Astrocyte (in vitro differentiated cells and primary cell): ENCODE measurements at regions not wholly inside any gene's neighbourhood (a gene's known extent, or its start where the extent isn't known, plus 50 kb on each side); places are given as distances from the start of the nearest gene placed in this dataset.

ENCODE experiments used
- DNase-seq: peaks from one replicate; pipeline ENCODE4 v3.0.0-alpha.2; 2010; ENCODE audit warnings: low read depth
- FAIRE-seq: peaks from 2 replicates; lab custom pipeline; 2011; peaks lifted over from hg19 to GRCh38; lab: Jason Lieb, UNC
- H2AFZ ChIP-seq: 2 replicates; pipeline ENCODE4 v1.6.0; 2012; ENCODE audit warnings: low read depth, low read length, inconsistent platforms
- H3K27ac ChIP-seq: 2 replicates; pipeline ENCODE4 v1.5.1; 2011; ENCODE audit warnings: low read depth, low read length, inconsistent platforms
- H3K27me3 ChIP-seq: 2 replicates; pipeline ENCODE4 v1.6.0; 2011; ENCODE audit warnings: low read length, inconsistent platforms; ENCODE audit not compliant: insufficient read depth
- H3K36me3 ChIP-seq: 2 replicates; pipeline ENCODE4 v1.5.1; 2011; ENCODE audit warnings: low read length, inconsistent platforms; ENCODE audit not compliant: insufficient read depth
- H3K4me1 ChIP-seq: 2 replicates; pipeline ENCODE4 v1.5.1; 2011; ENCODE audit warnings: low read length, inconsistent platforms; ENCODE audit not compliant: insufficient read depth
- H3K4me2 ChIP-seq: 2 replicates; pipeline ENCODE4 v1.6.0; 2012; ENCODE audit warnings: low read length, inconsistent platforms
- H3K4me3 ChIP-seq: 2 replicates; pipeline ENCODE4 v1.5.1; 2011; ENCODE audit warnings: low read depth, mild to moderate bottlenecking, low read length, inconsistent platforms; ENCODE audit not compliant: insufficient read depth
- H3K79me2 ChIP-seq: 2 replicates; pipeline ENCODE4 v1.6.0; 2012; ENCODE audit warnings: mild to moderate bottlenecking, low read length, inconsistent platforms; ENCODE audit not compliant: insufficient read depth
- H3K9ac ChIP-seq: 2 replicates; pipeline ENCODE4 v1.6.0; 2012; ENCODE audit warnings: mild to moderate bottlenecking, low read length, inconsistent platforms
- H3K9me3 ChIP-seq: 2 replicates; pipeline ENCODE4 v1.5.1; 2012; ENCODE audit warnings: low read depth, mild to moderate bottlenecking, low read length, inconsistent platforms; ENCODE audit not compliant: insufficient read depth
- H4K20me1 ChIP-seq: 2 replicates; pipeline ENCODE4 v1.6.0; 2012; ENCODE audit warnings: low read length, inconsistent platforms; ENCODE audit not compliant: insufficient read depth
- H3K27ac Mint-ChIP-seq: one replicate; pipeline ENCODE4 v1.8.0; 2021; ENCODE audit warnings: mild to moderate bottlenecking, mixed read lengths; ENCODE audit not compliant: unreplicated experiment
- H3K27me3 Mint-ChIP-seq: one replicate; pipeline ENCODE4 v1.8.0; 2021; ENCODE audit warnings: low read depth, mixed read lengths; ENCODE audit not compliant: unreplicated experiment
- H3K36me3 Mint-ChIP-seq: one replicate; pipeline ENCODE4 v1.8.0; 2021; ENCODE audit warnings: low read depth, mixed read lengths; ENCODE audit not compliant: unreplicated experiment
- H3K4me1 Mint-ChIP-seq: one replicate; pipeline ENCODE4 v1.8.0; 2021; ENCODE audit warnings: low read depth, mixed read lengths; ENCODE audit not compliant: unreplicated experiment
- H3K4me3 Mint-ChIP-seq: one replicate; pipeline ENCODE4 v1.8.0; 2021; ENCODE audit warnings: mild to moderate bottlenecking, moderate library complexity, mixed read lengths; ENCODE audit not compliant: unreplicated experiment
- H3K9me3 Mint-ChIP-seq: one replicate; pipeline ENCODE4 v1.8.0; 2021; ENCODE audit warnings: mild to moderate bottlenecking, mixed read lengths; ENCODE audit not compliant: unreplicated experiment
- CTCF ChIP-seq: IDR thresholded peaks from 2 replicates; pipeline ENCODE4 v1.5.1; 2011; ENCODE audit warnings: low read depth, mild to moderate bottlenecking, inconsistent platforms, low read length, moderate library complexity; ENCODE audit not compliant: insufficient read depth
- EZH2 ChIP-seq: IDR thresholded peaks from 2 replicates; pipeline ENCODE4 v1.6.1; 2012; ENCODE audit warnings: mild to moderate bottlenecking, low read length, inconsistent platforms; ENCODE audit not compliant: insufficient read depth

- Histone ChIP-seq H3K27me3 (no peaks in the 10 kb centered on the region), H3K4me2 (no peak overlapping the region), H4K20me1 (no peaks in the 10 kb centered on the region), H3K4me1 (no peaks in the 10 kb centered on the region), H3K9ac (no peak overlapping the region), H3K9me3 (no peaks in the 10 kb centered on the region), H3K79me2 (no peaks in the 10 kb centered on the region), H3K36me3 (no peaks in the 10 kb centered on the region), H3K27ac (no peak overlapping the region), H3K4me3 (no peak overlapping the region), H2AFZ (no peak overlapping the region)
- DNase-seq, result no peak
- no peak for FAIRE-seq
- no peak overlapping the region for H3K4me3 Mint-ChIP-seq
- TF ChIP-seq CTCF (no peak), EZH2 (no peak)
- H3K9me3 Mint-ChIP-seq, result peaks cover 2% of the 10 kb centered on the region
- no peak overlapping the region for H3K27ac Mint-ChIP-seq
- H3K36me3 Mint-ChIP-seq, result no peaks in the 10 kb centered on the region
- H3K27me3 Mint-ChIP-seq, result no peaks in the 10 kb centered on the region
- no peaks in the 10 kb centered on the region for H3K4me1 Mint-ChIP-seq
Measured at GRCh38 chr5:85760519-85760918, 857.2 kb upstream of the COX7C start.

- Histone ChIP-seq H3K4me1 (no peaks in the 10 kb centered on the region), H3K9me3 (no peaks in the 10 kb centered on the region), H3K4me3 (no peak overlapping the region), H3K27ac (no peak overlapping the region), H3K36me3 (no peaks in the 10 kb centered on the region), H2AFZ (no peak overlapping the region), H3K4me2 (no peak overlapping the region), H3K9ac (no peak overlapping the region), H3K79me2 (no peaks in the 10 kb centered on the region), H3K27me3 (no peaks in the 10 kb centered on the region), H4K20me1 (no peaks in the 10 kb centered on the region)
- FAIRE-seq, result no peak
- H3K36me3 Mint-ChIP-seq, result no peaks in the 10 kb centered on the region
- no peaks in the 10 kb centered on the region for H3K27me3 Mint-ChIP-seq
- TF ChIP-seq CTCF (no peak), EZH2 (no peak)
- H3K4me1 Mint-ChIP-seq, result no peaks in the 10 kb centered on the region
- H3K4me3 Mint-ChIP-seq, result no peak overlapping the region
- no peak overlapping the region for H3K27ac Mint-ChIP-seq
- H3K9me3 Mint-ChIP-seq, result peaks cover 4% of the 10 kb centered on the region
- no peak for DNase-seq
Measured at GRCh38 chr5:85769347-85769746, 848.4 kb upstream of the COX7C start.

GRCh38 chr5:85784746-85785145, 833.0 kb upstream of the COX7C start:
- Histone ChIP-seq H3K9me3 (no peaks in the 10 kb centered on the region), H4K20me1 (no peaks in the 10 kb centered on the region), H3K79me2 (no peaks in the 10 kb centered on the region), H3K4me2 (no peak overlapping the region), H3K9ac (no peak overlapping the region), H3K27ac (no peak overlapping the region), H3K36me3 (no peaks in the 10 kb centered on the region), H2AFZ (no peak overlapping the region), H3K4me3 (no peak overlapping the region), H3K27me3 (no peaks in the 10 kb centered on the region), H3K4me1 (no peaks in the 10 kb centered on the region)
- DNase-seq, result no peak
- Mint-ChIP-seq H3K4me3 (no peak overlapping the region), H3K36me3 (no peaks in the 10 kb centered on the region), H3K27me3 (no peaks in the 10 kb centered on the region), H3K4me1 (no peaks in the 10 kb centered on the region), H3K9me3 (peaks cover 1% of the 10 kb centered on the region), H3K27ac (no peak overlapping the region)
- TF ChIP-seq CTCF (no peak), EZH2 (no peak)
- FAIRE-seq, result no peak
